Panc1 (cell line): ENCODE measurements at regions not wholly inside any gene's neighbourhood (a gene's known extent, or its start where the extent isn't known, plus 50 kb on each side); places are given as distances from the start of the nearest gene placed in this dataset.

Experiments used
- ATAC-seq: fragments of 200-7000 bp; cut with Tn5 transposase; 2 replicates; pipeline ENCODE4 v1.9.1; 2020; ENCODE audit warnings: mild to moderate bottlenecking, moderate library complexity
- BruUV-seq: library from RNA; stranded (reverse); fragments of 400-500 nt; replicated peaks from 2 replicates; lab custom pipeline; 2021; lab: Mats Ljungman, UMichigan
- CTCF ChIA-PET: fragments of 300-600 bp; sonication (Branson Sonifier 250); formaldehyde crosslinking; loops from one replicate; lab custom pipeline; 2022; ENCODE audit warnings: antibody characterized with exemption; lab: Charles Lee
- POLR2A ChIA-PET: fragments of 300-600 bp; sonication (Branson Sonifier 250); formaldehyde crosslinking; loops from one replicate; lab custom pipeline; 2022; ENCODE audit warnings: antibody characterized with exemption; lab: Charles Lee
- DNase-seq: peaks from one replicate; pipeline ENCODE4 v3.0.0-alpha.2; 2010; ENCODE audit warnings: low read depth, low spot score
- H3K27ac ChIP-seq: 2 replicates; pipeline ENCODE4 v1.5.1; 2011; ENCODE audit warnings: mild to moderate bottlenecking, low read length, inconsistent platforms
- H3K27me3 ChIP-seq: fragments of 200-500 bp; sonication (Bioruptor generic); 2 replicates; pipeline ENCODE4 v1.6.0; 2014; ENCODE audit warnings: low read length, inconsistent platforms; ENCODE audit not compliant: control insufficient read depth, insufficient read depth
- H3K36me3 ChIP-seq: fragments of 200-500 bp; sonication (Bioruptor generic); 2 replicates; pipeline ENCODE4 v1.5.1; 2014; ENCODE audit warnings: inconsistent platforms, mild to moderate bottlenecking, low read length, moderate library complexity; ENCODE audit not compliant: control insufficient read depth, insufficient read depth
- H3K4me1 ChIP-seq: 2 replicates; pipeline ENCODE4 v1.5.1; 2011; ENCODE audit warnings: inconsistent platforms, mild to moderate bottlenecking, low read length, moderate library complexity; ENCODE audit not compliant: control insufficient read depth, insufficient read depth
- H3K4me3 ChIP-seq, 2 experiments: 2 replicates each; pipeline ENCODE4 v1.5.1; 2011 to 2012; ENCODE audit warnings: low read depth in 2 of 2, low read length in 2 of 2, mild to moderate bottlenecking in 2 of 2, inconsistent platforms in 1 of 2, moderate library complexity in 1 of 2
- H3K9me3 ChIP-seq: fragments of 200-500 bp; sonication (Bioruptor generic); 2 replicates; pipeline ENCODE4 v1.5.1; 2014; ENCODE audit warnings: low read depth, mild to moderate bottlenecking, inconsistent platforms, low read length, moderate library complexity; ENCODE audit not compliant: control insufficient read depth, insufficient read depth
- CTCF ChIP-seq: fragments of 450-650 bp; IDR thresholded peaks from 2 replicates; pipeline ENCODE4 v1.5.1; 2017; ENCODE audit warnings: mild to moderate bottlenecking
- POLR2AphosphoS5 ChIP-seq: IDR thresholded peaks from 2 replicates; pipeline ENCODE4 v1.6.1; 2012; ENCODE audit warnings: mild to moderate bottlenecking, low read depth, low read length, moderate library complexity
- REST ChIP-seq, 2 experiments: IDR thresholded peaks; 2 replicates each; pipeline ENCODE4 v1.6.1; 2011 to 2012; ENCODE audit warnings: low read depth in 2 of 2, control low read depth in 1 of 2, low read length in 1 of 2, mild to moderate bottlenecking in 1 of 2, moderate library complexity in 1 of 2; ENCODE audit not compliant: insufficient read depth in 1 of 2
- SIN3A ChIP-seq: IDR thresholded peaks from 2 replicates; pipeline ENCODE4 v1.6.1; 2012; ENCODE audit warnings: low read depth, mild to moderate bottlenecking, low read length, moderate library complexity, borderline replicate concordance; ENCODE audit not compliant: insufficient read depth
- TCF7L2 ChIP-seq: IDR thresholded peaks from 2 replicates; pipeline ENCODE4 v1.6.1; 2011; ENCODE audit warnings: mild to moderate bottlenecking, low read depth, low read length, inconsistent platforms
- in situ Hi-C: cut with HindIII; loops from 2 replicates; pipeline ENCODE4 v1.10.0; 2016; ENCODE audit warnings: low sequenced_read_pairs, low pct_unique_long_range_greater_than_20kb
- intact Hi-C: fragments of 100-400 bp; cut with micrococcal nuclease; formaldehyde crosslinking; loops from one replicate; pipeline ENCODE4 v1.10.0; 2022; ENCODE audit not compliant: unreplicated experiment

GRCh38 chr1:195597891-195598290 is 1010.3 kb downstream of the KCNT2 start:
- H3K27ac ChIP-seq, result no peak overlapping the region
- no TSS peak for BruUV-seq
- H3K9me3 ChIP-seq, result no peaks in the 10 kb centered on the region
- in situ Hi-C loops (no loop called here), intact Hi-C loops (no loop called here)
- ChIA-PET POLR2A (no interaction called here), CTCF (no interaction called here)
- no peak for ATAC-seq
- no peak for DNase-seq
- no peak for TF ChIP-seq CTCF
- no peak for TF ChIP-seq TCF7L2
- no peak for TF ChIP-seq SIN3A
- TF ChIP-seq POLR2AphosphoS5, result no peak
- TF ChIP-seq REST (IDR thresholded peaks at IDR 0.05; ENCODE audit: insufficient read depth in 1 of 2, low read depth in 2 of 2, low read length in 1 of 2), result no peak
- no peaks in the 10 kb centered on the region for H3K4me1 ChIP-seq
- no peaks in the 10 kb centered on the region for H3K36me3 ChIP-seq
- no peaks in the 10 kb centered on the region for H3K27me3 ChIP-seq
- H3K4me3 ChIP-seq, result no peak overlapping the region

GRCh38 chr1:195594773-195595172 is 1013.5 kb downstream of the KCNT2 start:
- ChIA-PET POLR2A (no interaction called here), CTCF (no interaction called here)
- no peaks in the 10 kb centered on the region for H3K36me3 ChIP-seq
- intact Hi-C loops, result no loop called here
- no peaks in the 10 kb centered on the region for H3K9me3 ChIP-seq
- H3K4me3 ChIP-seq, result no peak overlapping the region
- BruUV-seq, result no TSS peak
- in situ Hi-C loops, result no loop called here
- TF ChIP-seq CTCF (no peak), POLR2AphosphoS5 (no peak), TCF7L2 (no peak), REST (IDR thresholded peaks at IDR 0.05; ENCODE audit: insufficient read depth in 1 of 2, low read depth in 2 of 2, low read length in 1 of 2) (no peak), SIN3A (no peak)
- no peaks in the 10 kb centered on the region; the same call in 1 of the 2 replicates for H3K4me1 ChIP-seq
- DNase-seq (no peak), ATAC-seq (no peak)
- no peaks in the 10 kb centered on the region for H3K27me3 ChIP-seq
- no peak overlapping the region for H3K27ac ChIP-seq
